GM23338 (cell line): ENCODE measurements at regions not wholly inside any gene's neighbourhood (a gene's known extent, or its start where the extent isn't known, plus 50 kb on each side); places are given as distances from the start of the nearest gene placed in this dataset.

Source experiments
- CREB1 ChIP-seq: fragments of 250-450 bp; sonication (Bioruptor Pico); IDR thresholded peaks from 2 replicates; pipeline ENCODE4 v1.5.0; 2020; ENCODE audit warnings: low read depth, mild to moderate bottlenecking, moderate library complexity
- CTCF ChIP-seq, 2 experiments: fragments of 200-600 bp in 1 of 2; sonication (generic) in 1 of 2; conservative IDR thresholded peaks; 2 replicates each; pipeline versions ENCODE4 v1.5.1 to v1.6.1; 2016 to 2017; ENCODE audit warnings: antibody characterized with exemption in 2 of 2, low read depth in 2 of 2, mild to moderate bottlenecking in 2 of 2, moderate library complexity in 1 of 2
- EZH2 ChIP-seq: fragments of 200-600 bp; sonication (generic); IDR thresholded peaks from one replicate; pipeline ENCODE4 v1.8.0; 2017; ENCODE audit warnings: antibody characterized with exemption, mild to moderate bottlenecking, low read depth; ENCODE audit not compliant: unreplicated experiment
- EZH2phosphoT487 ChIP-seq: fragments of 200-600 bp; sonication (generic); IDR thresholded peaks from one replicate; pipeline ENCODE4 v1.8.1; 2018; ENCODE audit warnings: antibody characterized with exemption; ENCODE audit not compliant: unreplicated experiment
- JUNB ChIP-seq: IDR thresholded peaks from one replicate; pipeline ENCODE4 v1.6.1; 2016; ENCODE audit warnings: antibody characterized with exemption; ENCODE audit not compliant: unreplicated experiment
- NANOG ChIP-seq: IDR thresholded peaks from 2 replicates; pipeline ENCODE4 v1.6.1; 2016; ENCODE audit warnings: antibody characterized with exemption, borderline replicate concordance
- POLR2AphosphoS5 ChIP-seq: IDR thresholded peaks from 2 replicates; pipeline ENCODE4 v1.6.1; 2016; ENCODE audit warnings: antibody characterized with exemption, low read depth
- REST ChIP-seq: IDR thresholded peaks from one replicate; pipeline ENCODE4 v1.6.1; 2018; ENCODE audit warnings: antibody characterized with exemption; ENCODE audit not compliant: unreplicated experiment
- ZNF114 ChIP-seq: fragments of 250-450 bp; sonication (Bioruptor Pico); IDR thresholded peaks from 2 replicates; pipeline ENCODE4 v1.5.0; 2020; ENCODE audit warnings: mild to moderate bottlenecking, moderate library complexity
- ZNF331 ChIP-seq: fragments of 250-450 bp; sonication (Bioruptor Pico); IDR thresholded peaks from 2 replicates; pipeline ENCODE4 v1.5.0; 2020; ENCODE audit warnings: low read depth, mild to moderate bottlenecking, moderate library complexity

- TF ChIP-seq POLR2AphosphoS5 (no peak), EZH2 (no peak), CTCF (conservative IDR thresholded peaks at IDR 0.05; ENCODE audit: low read depth in 2 of 2) (no peak), REST (no peak), EZH2phosphoT487 (no peak), JUNB (no peak), NANOG (no peak), ZNF114 (CRISPR knock-in tag) (no peak), CREB1 (no peak), ZNF331 (CRISPR knock-in tag) (no peak)
These were observed 229.8 kb downstream of the BLID start for GRCh38 chr11:121886005-121886734.
